ENCODE measurements at regions not wholly inside any gene's neighbourhood (a gene's known extent, or its start where the extent isn't known, plus 50 kb on each side); places are given as distances from the start of the nearest gene placed in this dataset.

GRCh38 chr14:98119739-98120138 is 1152.3 kb downstream of the BCL11B start:
- POLR2A ChIA-PET (ENCODE audit: unreplicated experiment): no interaction called here
- Histone ChIP-seq H2BK5ac (ENCODE audit: low read depth, low read length, poor library complexity, severe bottlenecking) (no peak overlapping the region), H3K56ac (ENCODE audit: extremely low read depth, insufficient read depth, low read length) (no peak overlapping the region), H4K91ac (ENCODE audit: insufficient read depth, low read depth, low read length) (no peak overlapping the region), H3K14ac (replicated peaks; ENCODE audit: low read depth, low read length) (no peak overlapping the region), H3K27ac (ENCODE audit: insufficient read depth, low read length) (no peak overlapping the region), H2BK120ac (ENCODE audit: low read depth, low read length) (no peak overlapping the region), H2AK5ac (ENCODE audit: low read depth, low read length) (no peak overlapping the region), H4K5ac (ENCODE audit: low read depth, low read length) (no peak overlapping the region), H3K18ac (ENCODE audit: low read depth, low read length) (no peak overlapping the region), H2BK20ac (ENCODE audit: low read depth, low read length) (no peak overlapping the region), H3K27me3 (ENCODE audit: control insufficient read depth, insufficient read depth, low read length) (no peaks in the 10 kb centered on the region), H3K23ac (ENCODE audit: low read depth, low read length) (no peak overlapping the region), H2AFZ (replicated peaks; ENCODE audit: low read length, poor library complexity) (no peak overlapping the region), H3K36me3 (ENCODE audit: control insufficient read depth, insufficient read depth, low read length) (no peaks in the 10 kb centered on the region), H2AK9ac (replicated peaks; ENCODE audit: low read depth, low read length, poor library complexity) (no peak overlapping the region), H3K4me1 (ENCODE audit: control insufficient read depth, insufficient read depth, low read length) (no peaks in the 10 kb centered on the region), H4K20me1 (ENCODE audit: insufficient read depth, low read length) (no peaks in the 10 kb centered on the region), H3K9ac (ENCODE audit: low read depth, low read length) (no peak overlapping the region), H3K9me1 (ENCODE audit: insufficient read depth, low read length) (no peaks in the 10 kb centered on the region), H4K8ac (ENCODE audit: low read depth in 2 of 2, low read length in 2 of 2) (no peak overlapping the region), H2BK15ac (ENCODE audit: low read depth, low read length) (no peak overlapping the region), H3K79me1 (ENCODE audit: low read depth in 1 of 2, low read length in 2 of 2) (no peaks in the 10 kb centered on the region), H3K4me3 (ENCODE audit: insufficient read depth, low read depth, low read length) (no peak overlapping the region), H3K4me2 (ENCODE audit: low read depth, low read length) (no peak overlapping the region), H3K4ac (ENCODE audit: low read depth, low read length) (no peak overlapping the region), H3K9me3 (ENCODE audit: control insufficient read depth, insufficient read depth, low read length) (peaks cover 7% of the 10 kb centered on the region)
- TF ChIP-seq RAD21 (IDR thresholded peaks at IDR 0.05; ENCODE audit: low read length): no peak
- no CpG with 5 or more reads among the region's 4 CpGs for WGBS, 2 experiments (ENCODE audit: extremely low coverage in 2 of 2, insufficient read length in 1 of 2)
- intact Hi-C loops (cut with micrococcal nuclease): no loop called here
- CTCF ChIA-PET: no interaction called here
- in situ Hi-C loops (cut with MboI; ENCODE audit: low sequenced_read_pairs): no loop called here
- no TSS peak for BruUV-seq (replicated peaks)
- dilution Hi-C loops (cut with HindIII; ENCODE audit: low sequenced_read_pairs, unreplicated experiment): no loop called here
- DNase-seq: no peak
- ATAC-seq (ENCODE audit: low read depth): no peak

Data from IMR-90 (cell line).